Right lobe of liver (tissue), 6 donors: ENCODE measurements at regions not wholly inside any gene's neighbourhood (a gene's known extent, or its start where the extent isn't known, plus 50 kb on each side); places are given as distances from the start of the nearest gene placed in this dataset.
A peak's percentile ranks its signal among the peaks of the same experiment; 100 is the strongest.

Experiments
- ATAC-seq, 4 donors: fragments of 200-7000 bp; cut with Tn5 transposase; one replicate each; pipeline ENCODE4 v1.9.1; 2020; ENCODE audit warnings: mild to moderate bottlenecking in 4 of 4, moderate library complexity in 4 of 4
- DNase-seq, 3 donors: peaks; one replicate each; pipeline ENCODE4 v3.0.0-alpha.2; 2020
- H3K27ac ChIP-seq, 3 donors: fragments of 200-600 bp; one replicate each; pipeline ENCODE4 v1.8.0; 2022
- H3K27me3 ChIP-seq, 2 donors: fragments of 200-600 bp; one replicate each; pipeline ENCODE4 v1.8.0; 2022
- H3K36me3 ChIP-seq, 4 donors: fragments of 200-600 bp; sonication (generic) in 1 of 4; one replicate each; pipeline versions ENCODE4 v1.5.1 to v1.8.0; 2017 to 2022; ENCODE audit warnings: control low read depth in 1 of 4
- H3K4me1 ChIP-seq, 4 donors: fragments of 200-600 bp; sonication (generic) in 1 of 4; one replicate each; pipeline versions ENCODE4 v1.5.1 to v1.8.0; 2017 to 2022; ENCODE audit warnings: control low read depth in 1 of 4
- H3K4me3 ChIP-seq, 3 donors: fragments of 200-600 bp; one replicate each; pipeline ENCODE4 v1.8.0; 2022
- H3K9me3 ChIP-seq, 4 donors: fragments of 200-600 bp; sonication (generic) in 1 of 4; one replicate each; pipeline versions ENCODE4 v1.5.1 to v1.8.0; 2017 to 2022; ENCODE audit warnings: control low read depth in 1 of 4
- POLR2A ChIP-seq: fragments of 450-650 bp; IDR thresholded peaks from one replicate; pipeline ENCODE4 v1.6.1; 2017; ENCODE audit warnings: antibody characterized with exemption, mild to moderate bottlenecking
- WGBS: methylation state at CpG from one replicate; pipeline ENCODE4 v1.1.6; 2018; ENCODE audit warnings: low coverage, low lambda C conversion rate; ENCODE audit not compliant: insufficient coverage; ENCODE audit errors: missing lambda C conversion rate; 5-methylcytosine and 5-hydroxymethylcytosine counted together
- intact Hi-C, 2 donors: fragments of 100-400 bp; cut with DNase I; formaldehyde crosslinking; loops; one replicate each; pipeline versions ENCODE4 v1.11.2 to v1.14.1; 2022
- TF ChIP-seq, protein P1 (sequence below), 4 donors: fragments of 200-600 bp in 3 of 4; fragments of 450-650 bp in 1 of 4; IDR thresholded peaks; one replicate each; pipeline versions ENCODE4 v1.5.1 to v1.8.0; 2016 to 2022; ENCODE audit warnings: antibody characterized with exemption in 4 of 4, mild to moderate bottlenecking in 2 of 4
- donor health status: DM: no; HTN: yes; CAD: no.
- donor health status: DM: no; HTN: no; CAD: no.
- donor health status: DM: no; HTN: no; CAD: no.
- donor health status: DM: no; HTN: yes; CAD: no.
- donor health status: DM: no; HTN: yes; CAD: no.

DNA sequence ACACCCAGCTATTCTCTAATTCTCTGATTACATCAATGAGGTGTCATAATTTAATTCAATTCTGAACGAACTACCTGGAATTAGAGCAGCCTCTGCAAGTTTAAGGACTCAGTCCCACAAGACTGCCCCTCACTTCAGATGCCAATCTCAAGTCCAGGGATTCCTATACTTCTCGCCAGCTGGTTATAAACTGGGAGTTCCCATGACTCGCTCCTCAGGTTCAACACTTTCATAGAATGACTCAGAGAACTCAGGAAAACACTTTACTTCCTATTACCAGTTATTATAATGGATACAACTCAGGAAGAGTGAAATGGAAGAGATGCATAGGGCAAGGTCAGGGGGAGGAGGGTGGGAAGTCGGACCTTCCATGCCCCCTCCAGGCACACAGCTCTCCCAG is 112.3 kb upstream of the ATP5MC3 start:
- no peaks in the 10 kb centered on the region for H3K4me1 ChIP-seq
- intact Hi-C loops: loop anchor here in 1 of 2 donors (10.0 kb wide), 1 partner anchor 259 kb away; no protein-coding TSS in a partner anchor
- DNase-seq: no peak
- H3K4me3 ChIP-seq: no peak overlapping the region
- TF ChIP-seq POLR2A: no peak
- TF ChIP-seq, protein P1, sequence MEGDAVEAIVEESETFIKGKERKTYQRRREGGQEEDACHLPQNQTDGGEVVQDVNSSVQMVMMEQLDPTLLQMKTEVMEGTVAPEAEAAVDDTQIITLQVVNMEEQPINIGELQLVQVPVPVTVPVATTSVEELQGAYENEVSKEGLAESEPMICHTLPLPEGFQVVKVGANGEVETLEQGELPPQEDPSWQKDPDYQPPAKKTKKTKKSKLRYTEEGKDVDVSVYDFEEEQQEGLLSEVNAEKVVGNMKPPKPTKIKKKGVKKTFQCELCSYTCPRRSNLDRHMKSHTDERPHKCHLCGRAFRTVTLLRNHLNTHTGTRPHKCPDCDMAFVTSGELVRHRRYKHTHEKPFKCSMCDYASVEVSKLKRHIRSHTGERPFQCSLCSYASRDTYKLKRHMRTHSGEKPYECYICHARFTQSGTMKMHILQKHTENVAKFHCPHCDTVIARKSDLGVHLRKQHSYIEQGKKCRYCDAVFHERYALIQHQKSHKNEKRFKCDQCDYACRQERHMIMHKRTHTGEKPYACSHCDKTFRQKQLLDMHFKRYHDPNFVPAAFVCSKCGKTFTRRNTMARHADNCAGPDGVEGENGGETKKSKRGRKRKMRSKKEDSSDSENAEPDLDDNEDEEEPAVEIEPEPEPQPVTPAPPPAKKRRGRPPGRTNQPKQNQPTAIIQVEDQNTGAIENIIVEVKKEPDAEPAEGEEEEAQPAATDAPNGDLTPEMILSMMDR (IDR thresholded peaks at IDR 0.05): no peak
- peaks cover 0 to 5% of the 10 kb centered on the region in 2 donors for H3K27me3 ChIP-seq
- no peaks in the 10 kb centered on the region for H3K36me3 ChIP-seq
- no peak overlapping the region for H3K27ac ChIP-seq
- WGBS: 25% methylated on average over 4 of the region's 4 CpGs
- H3K9me3 ChIP-seq: no peaks in the 10 kb centered on the region
- no peak for ATAC-seq

DNA sequence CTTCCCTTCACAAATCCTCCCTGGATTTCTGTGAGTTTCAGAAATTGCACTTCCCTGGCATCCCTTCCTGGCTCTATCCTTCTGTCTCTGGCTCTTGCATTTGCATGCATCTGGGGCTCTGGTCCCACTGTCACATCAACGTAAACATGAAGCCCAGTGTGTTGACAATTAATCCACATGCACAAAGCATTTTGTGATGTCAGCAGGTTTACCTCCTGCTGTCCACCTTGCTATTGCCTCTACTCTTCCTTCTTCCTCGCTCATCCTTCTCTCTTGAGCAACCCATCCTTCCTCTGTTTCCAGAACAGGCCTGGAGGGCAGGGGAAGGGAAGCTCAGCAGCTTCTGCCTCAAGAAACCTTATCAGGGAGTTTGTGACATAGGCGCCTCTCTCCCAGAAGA is 111.7 kb upstream of the ATP5MC3 start:
- Histone ChIP-seq H3K4me1 (no peaks in the 10 kb centered on the region), H3K36me3 (no peaks in the 10 kb centered on the region), H3K9me3 (no peaks in the 10 kb centered on the region), H3K27ac (no peak overlapping the region), H3K4me3 (no peak overlapping the region), H3K27me3 (peaks cover 0 to 5% of the 10 kb centered on the region in 2 donors)
- DNase-seq: no peak
- no peak for ATAC-seq
- 70% methylated on average over 3 of the region's 3 CpGs for WGBS
- intact Hi-C loops: loop anchor here in 1 of 2 donors (10.0 kb wide), 1 partner anchor 258 kb away; no protein-coding TSS in a partner anchor
- TF ChIP-seq, protein P1 (IDR thresholded peaks at IDR 0.05): no peak
- no peak for TF ChIP-seq POLR2A

DNA sequence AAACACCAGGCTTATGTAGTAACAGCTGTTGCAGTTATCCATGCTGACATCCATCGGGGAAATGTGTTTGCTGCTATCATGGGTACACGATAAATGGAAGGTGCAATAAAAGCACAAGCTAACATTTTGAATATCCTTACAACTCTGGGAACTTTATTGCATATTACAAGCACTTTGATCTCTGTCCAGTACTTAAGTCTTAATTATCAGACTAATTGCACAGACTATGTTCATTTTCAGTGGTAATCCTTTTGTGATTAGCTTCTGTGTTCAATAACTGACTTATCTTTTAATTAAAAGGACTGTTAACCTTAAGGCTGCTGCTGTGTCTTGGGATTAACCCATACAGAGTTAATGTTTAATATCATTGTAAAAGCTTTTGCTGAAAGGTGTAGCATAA is 101.4 kb upstream of the ATP5MC3 start:
- no peaks in the 10 kb centered on the region for H3K27me3 ChIP-seq
- DNase-seq (no peak), ATAC-seq (no peak)
- no peak overlapping the region for H3K4me3 ChIP-seq
- H3K27ac ChIP-seq: no peak overlapping the region
- intact Hi-C loops: no loop called here
- no peaks in the 10 kb centered on the region for H3K9me3 ChIP-seq
- 79% methylated on average over 2 of the region's 2 CpGs for WGBS
- TF ChIP-seq, protein P1 (IDR thresholded peaks at IDR 0.05): no peak
- TF ChIP-seq POLR2A: no peak
- no peaks in the 10 kb centered on the region for H3K36me3 ChIP-seq
- no peaks in the 10 kb centered on the region for H3K4me1 ChIP-seq

DNA sequence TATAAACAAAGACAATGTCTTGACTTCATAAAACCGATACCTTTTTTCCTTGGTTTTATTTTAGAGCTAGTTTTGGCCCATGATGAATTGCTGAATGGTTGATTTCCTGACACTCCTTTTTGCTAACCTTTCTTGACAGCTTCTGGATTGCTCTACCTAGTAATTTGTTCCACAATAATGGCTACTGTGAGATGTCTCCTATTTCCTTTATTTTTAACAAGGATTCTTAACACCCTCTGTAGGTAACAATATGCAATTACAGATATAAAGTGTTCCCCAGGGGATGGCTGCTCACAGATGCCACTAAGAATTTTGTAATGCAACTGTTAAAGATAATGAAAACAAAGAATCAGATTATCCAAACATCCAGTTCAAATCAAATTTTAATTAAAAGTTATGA is 100.8 kb upstream of the ATP5MC3 start:
- no peak overlapping the region for H3K4me3 ChIP-seq
- DNase-seq (no peak), ATAC-seq (peak; percentile 70 to 82 (median 78))
- intact Hi-C loops: no loop called here
- no peak overlapping the region for H3K27ac ChIP-seq
- no peaks in the 10 kb centered on the region for H3K4me1 ChIP-seq
- WGBS: no CpG with 5 or more reads among the region's 1 CpG
- TF ChIP-seq POLR2A: no peak
- TF ChIP-seq, protein P1 (IDR thresholded peaks at IDR 0.05): peak; percentile 49 to 53 (median 51)
- no peaks in the 10 kb centered on the region for H3K27me3 ChIP-seq
- no peaks in the 10 kb centered on the region for H3K36me3 ChIP-seq
- H3K9me3 ChIP-seq: no peaks in the 10 kb centered on the region

DNA sequence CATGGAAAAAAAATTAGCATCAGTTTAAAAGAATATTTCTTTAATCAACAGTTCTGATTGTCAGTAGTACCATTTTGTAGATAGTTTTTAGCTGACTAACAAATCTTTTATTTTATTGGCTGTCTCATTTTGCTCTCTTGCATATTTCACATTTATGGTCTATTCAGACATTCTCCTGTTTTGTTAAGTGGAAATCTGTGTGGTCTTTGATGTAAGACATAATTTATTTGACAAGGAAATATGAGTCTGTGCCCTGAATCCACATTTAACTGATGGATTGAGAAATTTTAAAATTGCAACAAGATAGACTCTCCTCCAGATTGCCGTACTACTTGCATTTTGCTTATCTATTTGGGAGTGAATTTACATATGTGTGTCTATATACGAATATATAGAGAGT is 96.3 kb upstream of the ATP5MC3 start:
- Histone ChIP-seq H3K9me3 (no peaks in the 10 kb centered on the region), H3K27ac (no peak overlapping the region), H3K27me3 (no peaks in the 10 kb centered on the region), H3K4me1 (no peaks in the 10 kb centered on the region), H3K36me3 (no peaks in the 10 kb centered on the region), H3K4me3 (no peak overlapping the region)
- ATAC-seq (no peak), DNase-seq (no peak)
- intact Hi-C loops: no loop called here
- 67% methylated on average over 2 of the region's 2 CpGs for WGBS
- TF ChIP-seq, protein P1 (IDR thresholded peaks at IDR 0.05): no peak
- TF ChIP-seq POLR2A: no peak
